H1 (cell line): ENCODE measurements at regions not wholly inside any gene's neighbourhood (a gene's known extent, or its start where the extent isn't known, plus 50 kb on each side); places are given as distances from the start of the nearest gene placed in this dataset.

Experiments used
- CHD7 ChIP-seq: fragments of 300-600 bp; sonication (generic); IDR thresholded peaks from 2 replicates; pipeline ENCODE4 v1.7.1; 2012; ENCODE audit warnings: low read length, moderate library complexity, mild to moderate bottlenecking, inconsistent platforms; ENCODE audit not compliant: insufficient replicate concordance
- RBBP5 ChIP-seq: IDR thresholded peaks from 2 replicates; pipeline ENCODE4 v1.7.1; 2012; ENCODE audit warnings: low read depth, mild to moderate bottlenecking, inconsistent platforms, low read length, moderate library complexity, borderline replicate concordance
- SIN3A ChIP-seq, 2 experiments: IDR thresholded peaks in 1 of 2; conservative IDR thresholded peaks in 1 of 2; 2 replicates each; pipeline ENCODE4 v1.6.1; 2011 to 2012; ENCODE audit warnings: low read length in 2 of 2, improper control_type of control experiment in 1 of 2, low read depth in 1 of 2, mild to moderate bottlenecking in 1 of 2
- YY1 ChIP-seq: IDR thresholded peaks from 2 replicates; pipeline ENCODE4 v1.6.1; 2011; ENCODE audit warnings: low read depth, mild to moderate bottlenecking, low read length
- TF ChIP-seq, protein P1 (sequence below): IDR thresholded peaks from 2 replicates; pipeline ENCODE4 v1.6.1; 2012; ENCODE audit warnings: low read length, inconsistent platforms

- TF ChIP-seq CHD7 (no peak), SIN3A (conservative IDR thresholded peaks at IDR 0.05 in 1 of 2, IDR thresholded peaks at IDR 0.05 in 1 of 2; ENCODE audit: low read depth in 1 of 2, low read length in 2 of 2) (no peak), YY1 (no peak), RBBP5 (no peak)
- TF ChIP-seq, protein P1, sequence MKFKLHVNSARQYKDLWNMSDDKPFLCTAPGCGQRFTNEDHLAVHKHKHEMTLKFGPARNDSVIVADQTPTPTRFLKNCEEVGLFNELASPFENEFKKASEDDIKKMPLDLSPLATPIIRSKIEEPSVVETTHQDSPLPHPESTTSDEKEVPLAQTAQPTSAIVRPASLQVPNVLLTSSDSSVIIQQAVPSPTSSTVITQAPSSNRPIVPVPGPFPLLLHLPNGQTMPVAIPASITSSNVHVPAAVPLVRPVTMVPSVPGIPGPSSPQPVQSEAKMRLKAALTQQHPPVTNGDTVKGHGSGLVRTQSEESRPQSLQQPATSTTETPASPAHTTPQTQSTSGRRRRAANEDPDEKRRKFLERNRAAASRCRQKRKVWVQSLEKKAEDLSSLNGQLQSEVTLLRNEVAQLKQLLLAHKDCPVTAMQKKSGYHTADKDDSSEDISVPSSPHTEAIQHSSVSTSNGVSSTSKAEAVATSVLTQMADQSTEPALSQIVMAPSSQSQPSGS = no peak
Observed at GRCh38 chr14:30791522-30792351, 82.6 kb upstream of the COCH start (continued).
